SU-DHL-6 (cell line): ENCODE measurements at regions not wholly inside any gene's neighbourhood (a gene's known extent, or its start where the extent isn't known, plus 50 kb on each side); places are given as distances from the start of the nearest gene placed in this dataset.

Experiments used
- H2AFZ ChIP-seq: fragments of 200-600 bp; sonication (generic); 2 replicates; pipeline ENCODE4 v1.6.1; 2014; ENCODE audit warnings: low read depth, mild to moderate bottlenecking, moderate library complexity, mixed read lengths, antibody characterized with exemption, low read length; ENCODE audit not compliant: severe bottlenecking
- H3F3A ChIP-seq: fragments of 200-600 bp; shearing (Covaris generic); 2 replicates; pipeline ENCODE4 v1.6.0; 2016; ENCODE audit warnings: antibody characterized with exemption, mild to moderate bottlenecking; ENCODE audit not compliant: insufficient read depth
- H3K27ac ChIP-seq: fragments of 200-600 bp; sonication (generic); 2 replicates; pipeline ENCODE4 v1.5.1; 2016; ENCODE audit warnings: low read depth, mild to moderate bottlenecking, low read length, moderate library complexity, mixed read lengths
- H3K27me3 ChIP-seq: fragments of 200-600 bp; sonication (generic), shearing (Covaris generic); 2 replicates; pipeline ENCODE4 v1.6.0; 2014; ENCODE audit warnings: mild to moderate bottlenecking, low read length
- H3K36me3 ChIP-seq: fragments of 200-600 bp; sonication (generic); 2 replicates; pipeline ENCODE4 v1.6.1; 2014; ENCODE audit warnings: mild to moderate bottlenecking, low read length, mixed read lengths
- H3K4me2 ChIP-seq: fragments of 300-600, 200-600 bp; shearing (Covaris generic), sonication (generic); 2 replicates; pipeline ENCODE4 v1.6.0; 2014; ENCODE audit warnings: low read length, low read depth, mild to moderate bottlenecking; ENCODE audit not compliant: poor library complexity, severe bottlenecking
- H3K4me3 ChIP-seq: fragments of 200-600 bp; sonication (generic); 2 replicates; pipeline ENCODE4 v1.5.1; 2014; ENCODE audit warnings: antibody characterized with exemption, low read length, mild to moderate bottlenecking, mixed read lengths; ENCODE audit not compliant: insufficient read depth, poor library complexity, severe bottlenecking
- H3K79me2 ChIP-seq: fragments of 200-600 bp; sonication (generic); 2 replicates; pipeline ENCODE4 v1.6.1; 2014; ENCODE audit warnings: mild to moderate bottlenecking, low read length, moderate library complexity; ENCODE audit not compliant: insufficient read depth
- H3K9ac ChIP-seq: fragments of 200-600 bp; sonication (generic); 2 replicates; pipeline ENCODE4 v1.7.0; 2014; ENCODE audit warnings: mild to moderate bottlenecking, low read length
- H3K9me2 ChIP-seq: fragments of 200-600 bp; sonication (generic); replicated peaks from 2 replicates; pipeline ENCODE4 v1.6.1; 2014; ENCODE audit warnings: low read length; ENCODE audit not compliant: insufficient read depth
- H3K9me3 ChIP-seq: fragments of 200-600 bp; sonication (generic); 2 replicates; pipeline ENCODE4 v1.6.1; 2014; ENCODE audit warnings: low read length, mixed read lengths; ENCODE audit not compliant: insufficient read depth
- H4K20me1 ChIP-seq: fragments of 200-600 bp; sonication (generic); 2 replicates; pipeline ENCODE4 v1.6.1; 2014; ENCODE audit warnings: low read depth, mild to moderate bottlenecking, antibody characterized with exemption, low read length, moderate library complexity, mixed read lengths
- EZH2phosphoT487 ChIP-seq: fragments of 200-600 bp; sonication (generic), shearing (Covaris generic); conservative IDR thresholded peaks from 2 replicates; pipeline ENCODE4 v1.6.1; 2018; ENCODE audit warnings: mild to moderate bottlenecking, antibody characterized with exemption, low read length, moderate library complexity, mixed read lengths
- TF ChIP-seq, protein P1 (sequence below): fragments of 200-600 bp; sonication (generic); IDR thresholded peaks from one replicate; pipeline ENCODE4 v1.5.1; 2017; ENCODE audit warnings: antibody characterized with exemption, mild to moderate bottlenecking, low read length, moderate library complexity; ENCODE audit not compliant: insufficient read depth, poor library complexity, severe bottlenecking

DNA sequence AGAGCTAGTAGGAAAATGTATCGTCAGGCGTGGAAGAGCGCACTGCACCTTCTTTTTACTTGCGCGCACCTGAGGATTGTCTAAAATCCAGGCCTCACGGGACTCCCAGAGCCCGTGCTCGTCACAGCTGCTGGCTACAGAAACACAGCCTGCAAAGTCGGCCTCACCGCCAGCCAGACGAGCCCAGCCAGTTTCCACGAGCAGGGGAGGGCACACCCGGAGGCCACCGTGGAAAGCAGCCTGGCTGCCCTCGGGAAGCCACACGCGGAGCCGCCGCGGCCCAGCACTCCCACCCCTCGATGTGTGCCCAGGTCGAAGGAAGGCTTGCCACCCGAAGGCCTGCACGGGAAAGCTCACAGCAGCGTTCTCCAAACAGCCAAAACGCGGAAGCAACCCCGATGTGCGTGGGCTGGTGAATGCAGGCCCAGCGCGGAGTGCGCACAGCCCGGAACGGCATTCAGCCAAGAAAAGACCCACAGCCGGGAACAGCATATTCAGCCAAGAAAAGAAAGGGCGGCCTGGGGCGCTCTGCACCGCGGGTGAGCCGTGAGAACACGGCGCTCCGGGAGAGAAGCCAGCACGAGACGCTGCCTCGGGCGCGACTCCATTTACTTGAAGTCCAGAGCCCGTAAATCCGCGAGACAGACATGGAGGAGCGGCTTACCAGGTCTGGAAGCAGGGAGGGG, 53.9 kb upstream of the SALL3 start:
- Histone ChIP-seq H2AFZ (no peak overlapping the region), H3K79me2 (no peaks in the 10 kb centered on the region), H3K27me3 (no peaks in the 10 kb centered on the region), H4K20me1 (no peaks in the 10 kb centered on the region), H3K27ac (no peak overlapping the region), H3K4me2 (no peak overlapping the region), H3F3A (no peaks in the 10 kb centered on the region), H3K9ac (no peak overlapping the region), H3K36me3 (no peaks in the 10 kb centered on the region), H3K4me3 (no peak overlapping the region), H3K9me2 (no peaks in the 10 kb centered on the region), H3K9me3 (no peaks in the 10 kb centered on the region)
- no peak for TF ChIP-seq EZH2phosphoT487
- TF ChIP-seq, protein P1, sequence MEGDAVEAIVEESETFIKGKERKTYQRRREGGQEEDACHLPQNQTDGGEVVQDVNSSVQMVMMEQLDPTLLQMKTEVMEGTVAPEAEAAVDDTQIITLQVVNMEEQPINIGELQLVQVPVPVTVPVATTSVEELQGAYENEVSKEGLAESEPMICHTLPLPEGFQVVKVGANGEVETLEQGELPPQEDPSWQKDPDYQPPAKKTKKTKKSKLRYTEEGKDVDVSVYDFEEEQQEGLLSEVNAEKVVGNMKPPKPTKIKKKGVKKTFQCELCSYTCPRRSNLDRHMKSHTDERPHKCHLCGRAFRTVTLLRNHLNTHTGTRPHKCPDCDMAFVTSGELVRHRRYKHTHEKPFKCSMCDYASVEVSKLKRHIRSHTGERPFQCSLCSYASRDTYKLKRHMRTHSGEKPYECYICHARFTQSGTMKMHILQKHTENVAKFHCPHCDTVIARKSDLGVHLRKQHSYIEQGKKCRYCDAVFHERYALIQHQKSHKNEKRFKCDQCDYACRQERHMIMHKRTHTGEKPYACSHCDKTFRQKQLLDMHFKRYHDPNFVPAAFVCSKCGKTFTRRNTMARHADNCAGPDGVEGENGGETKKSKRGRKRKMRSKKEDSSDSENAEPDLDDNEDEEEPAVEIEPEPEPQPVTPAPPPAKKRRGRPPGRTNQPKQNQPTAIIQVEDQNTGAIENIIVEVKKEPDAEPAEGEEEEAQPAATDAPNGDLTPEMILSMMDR = no peak

DNA sequence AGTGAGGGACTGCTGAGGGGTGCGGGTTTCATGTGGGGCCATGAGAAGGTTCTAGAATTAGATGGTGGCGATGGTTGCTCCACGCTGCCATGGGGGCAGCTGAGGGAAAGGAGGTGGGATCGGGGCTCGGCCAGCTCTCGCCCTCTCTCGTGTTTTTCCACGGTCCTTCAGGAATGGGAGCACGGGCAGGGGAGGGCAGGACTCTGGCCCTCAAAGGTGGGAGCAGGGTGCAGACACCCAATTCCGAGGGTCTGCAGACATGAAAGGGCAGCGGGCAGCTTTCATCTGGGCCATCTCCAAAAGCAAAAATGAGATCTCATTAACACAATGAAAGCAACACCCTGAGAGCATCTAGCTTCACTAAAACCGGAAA, 53.4 kb upstream of the SALL3 start:
- Histone ChIP-seq H2AFZ (no peak overlapping the region), H3K36me3 (no peaks in the 10 kb centered on the region), H3K27ac (no peak overlapping the region), H3K4me2 (no peak overlapping the region), H3K9me2 (no peaks in the 10 kb centered on the region), H3K9ac (no peak overlapping the region), H3K79me2 (no peaks in the 10 kb centered on the region), H3K27me3 (no peaks in the 10 kb centered on the region), H3K9me3 (no peaks in the 10 kb centered on the region), H3F3A (no peaks in the 10 kb centered on the region), H4K20me1 (no peaks in the 10 kb centered on the region), H3K4me3 (no peak overlapping the region)
- TF ChIP-seq EZH2phosphoT487 = no peak
- TF ChIP-seq, protein P1 = no peak

DNA sequence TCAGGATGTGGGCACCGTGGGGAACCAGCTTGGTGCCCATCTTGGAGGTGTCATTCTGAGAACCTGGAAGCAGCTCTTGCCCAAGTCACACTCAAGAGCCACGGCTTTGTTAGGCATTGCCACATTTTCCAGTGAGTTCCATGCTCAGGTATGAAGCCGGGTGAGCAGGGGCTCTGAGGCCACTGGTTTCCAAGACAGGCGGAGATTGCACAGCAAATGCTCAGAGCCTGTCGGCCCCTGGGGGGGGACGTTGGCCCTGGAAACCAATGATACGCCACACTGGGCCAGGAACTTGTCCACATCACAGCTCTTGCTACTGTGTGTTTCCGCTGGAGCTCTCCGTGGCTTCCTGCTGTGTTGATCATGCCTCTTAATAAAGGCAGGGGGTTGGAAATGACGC, 52.5 kb upstream of the SALL3 start:
- TF ChIP-seq, protein P1 = no peak
- no peak for TF ChIP-seq EZH2phosphoT487
- Histone ChIP-seq H3K27me3 (no peaks in the 10 kb centered on the region), H3K36me3 (no peaks in the 10 kb centered on the region)

More for the DNA sequence above, 52.5 kb upstream of the SALL3 start:
- Histone ChIP-seq H3K79me2 (no peaks in the 10 kb centered on the region), H4K20me1 (no peaks in the 10 kb centered on the region), H3F3A (no peaks in the 10 kb centered on the region), H3K9me3 (no peaks in the 10 kb centered on the region), H3K27ac (no peak overlapping the region), H2AFZ (no peak overlapping the region), H3K9ac (no peak overlapping the region), H3K9me2 (no peaks in the 10 kb centered on the region), H3K4me3 (no peak overlapping the region), H3K4me2 (no peak overlapping the region)
